ENCODE measurements at regions not wholly inside any gene's neighbourhood (a gene's known extent, or its start where the extent isn't known, plus 50 kb on each side); places are given as distances from the start of the nearest gene placed in this dataset.

DNA sequence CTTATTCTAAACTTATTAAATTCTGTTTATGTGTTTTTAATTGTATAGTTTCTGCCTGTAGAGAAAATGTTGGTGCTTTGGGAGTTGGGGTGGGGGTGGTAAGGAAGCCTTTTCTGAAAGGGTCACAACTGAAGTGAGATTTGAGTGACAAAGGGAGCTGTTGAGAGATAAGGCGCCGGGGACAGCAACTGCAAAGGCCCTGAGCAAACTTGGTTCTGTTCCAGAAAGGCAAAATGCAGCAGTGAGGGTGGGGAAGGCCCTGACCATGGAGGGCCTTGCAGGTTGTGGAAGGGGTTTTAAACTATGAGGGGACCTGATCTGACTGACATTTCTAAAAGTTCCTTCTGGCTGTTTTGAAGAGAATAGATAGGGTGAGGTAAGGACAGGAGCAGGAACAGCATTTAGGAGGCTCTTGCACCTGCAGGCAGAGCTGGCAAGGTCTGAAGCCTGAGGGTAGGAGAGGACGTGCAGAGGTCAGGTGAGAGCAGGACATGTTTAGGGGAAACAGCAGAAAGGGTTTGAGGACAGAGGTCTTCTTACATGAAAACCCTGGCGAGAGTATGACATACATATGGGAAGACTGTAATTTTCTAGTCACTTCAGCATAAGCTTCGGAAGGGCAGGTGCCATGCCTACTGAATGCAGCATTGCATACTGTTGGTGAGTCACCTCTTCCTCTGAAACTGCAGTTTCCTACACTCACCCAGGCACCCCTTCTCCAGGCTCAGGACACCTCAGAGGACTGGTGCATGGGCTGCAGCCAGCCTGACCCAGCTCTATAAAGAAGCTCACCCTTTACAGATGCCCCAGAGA is 190.7 kb downstream of the SNX19 start:
- H3K27ac ChIP-seq, result peak overlapping the region in 8 of 10 donors; percentile 23 to 81 (median 63)
- no peaks in the 10 kb centered on the region for H3K27me3 ChIP-seq
- intact Hi-C loops (cut with DNase I), result loop anchor here in 3 of 10 donors (5.0 to 10.0 kb wide), 2 partner anchors 48 to 99 kb away; no protein-coding TSS in a partner anchor
- peaks cover 10 to 42% (median 31%) of the 10 kb centered on the region in 9 donors for H3K4me1 ChIP-seq
- H3K4me3 ChIP-seq, result no peak overlapping the region
- H3K36me3 ChIP-seq, result no peaks in the 10 kb centered on the region
- no peak for DNase-seq
- TF ChIP-seq, protein P1, sequence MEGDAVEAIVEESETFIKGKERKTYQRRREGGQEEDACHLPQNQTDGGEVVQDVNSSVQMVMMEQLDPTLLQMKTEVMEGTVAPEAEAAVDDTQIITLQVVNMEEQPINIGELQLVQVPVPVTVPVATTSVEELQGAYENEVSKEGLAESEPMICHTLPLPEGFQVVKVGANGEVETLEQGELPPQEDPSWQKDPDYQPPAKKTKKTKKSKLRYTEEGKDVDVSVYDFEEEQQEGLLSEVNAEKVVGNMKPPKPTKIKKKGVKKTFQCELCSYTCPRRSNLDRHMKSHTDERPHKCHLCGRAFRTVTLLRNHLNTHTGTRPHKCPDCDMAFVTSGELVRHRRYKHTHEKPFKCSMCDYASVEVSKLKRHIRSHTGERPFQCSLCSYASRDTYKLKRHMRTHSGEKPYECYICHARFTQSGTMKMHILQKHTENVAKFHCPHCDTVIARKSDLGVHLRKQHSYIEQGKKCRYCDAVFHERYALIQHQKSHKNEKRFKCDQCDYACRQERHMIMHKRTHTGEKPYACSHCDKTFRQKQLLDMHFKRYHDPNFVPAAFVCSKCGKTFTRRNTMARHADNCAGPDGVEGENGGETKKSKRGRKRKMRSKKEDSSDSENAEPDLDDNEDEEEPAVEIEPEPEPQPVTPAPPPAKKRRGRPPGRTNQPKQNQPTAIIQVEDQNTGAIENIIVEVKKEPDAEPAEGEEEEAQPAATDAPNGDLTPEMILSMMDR (IDR thresholded peaks at IDR 0.05), result no peak
- 53 to 58% methylated on average over 5 of the region's 5 CpGs for WGBS, 2 donors
- ATAC-seq, result peak in 7 of 8 donors; percentile 6 to 60 (median 18)
- H3K9me3 ChIP-seq, result peaks cover 0 to 16% (median 12%) of the 10 kb centered on the region in 11 donors

DNA sequence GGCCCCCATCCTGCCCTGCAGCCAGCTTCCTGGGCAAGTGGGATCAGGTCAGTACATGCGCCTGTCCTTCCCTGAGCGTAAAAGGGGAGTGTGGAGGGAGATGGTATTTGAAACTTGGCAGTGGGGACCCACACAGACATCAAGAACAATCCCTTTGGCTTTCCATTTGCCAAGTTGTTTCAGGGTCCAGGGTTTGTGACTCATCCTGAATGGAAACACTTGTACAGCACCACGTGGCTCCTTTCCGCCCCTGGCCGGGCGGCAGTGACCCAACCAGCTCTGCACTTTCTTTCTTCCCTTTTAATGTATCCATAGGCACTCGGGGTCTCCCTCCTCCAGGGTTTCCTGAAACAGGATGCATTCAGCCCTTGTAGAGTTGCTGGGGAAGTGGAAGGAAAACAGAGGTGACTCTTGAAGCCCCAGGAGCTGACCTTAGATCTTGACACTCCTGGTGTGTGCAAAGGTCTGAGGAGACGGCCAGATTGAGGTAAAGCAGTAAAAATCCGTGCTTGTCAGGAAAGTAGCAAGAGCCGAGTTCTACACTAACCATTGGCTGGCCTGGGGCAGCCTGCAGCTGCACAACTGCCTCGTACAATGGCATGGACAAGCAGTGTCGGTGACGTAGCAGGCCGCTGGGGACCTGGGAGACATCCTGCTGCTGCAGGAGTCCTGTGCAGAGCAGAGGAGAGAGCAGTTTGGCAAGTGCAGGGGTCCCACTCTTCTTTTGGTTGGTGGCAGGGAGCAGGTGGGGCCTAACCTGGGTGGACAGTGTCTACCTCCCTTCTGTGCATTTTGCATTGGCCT is 189.8 kb downstream of the SNX19 start:
- peak; percentile 48 to 61 for DNase-seq
- Histone ChIP-seq H3K4me3 (no peak overlapping the region), H3K9me3 (peaks cover 0 to 22% (median 12%) of the 10 kb centered on the region in 11 donors), H3K27ac (peak overlapping the region in 8 of 10 donors; percentile 23 to 81 (median 63)), H3K36me3 (no peaks in the 10 kb centered on the region), H3K4me1 (peaks cover 10 to 42% (median 29%) of the 10 kb centered on the region in 9 donors), H3K27me3 (no peaks in the 10 kb centered on the region)
- 39 to 49% methylated on average over 14 of the region's 14 CpGs for WGBS, 2 donors
- intact Hi-C loops (cut with DNase I), result loop anchor here in 3 of 10 donors (5.0 to 10.0 kb wide), 2 partner anchors 49 to 98 kb away; no protein-coding TSS in a partner anchor
- ATAC-seq, result peak; percentile 83 to 95 (median 90)
- TF ChIP-seq, protein P1 (IDR thresholded peaks at IDR 0.05), result no peak

DNA sequence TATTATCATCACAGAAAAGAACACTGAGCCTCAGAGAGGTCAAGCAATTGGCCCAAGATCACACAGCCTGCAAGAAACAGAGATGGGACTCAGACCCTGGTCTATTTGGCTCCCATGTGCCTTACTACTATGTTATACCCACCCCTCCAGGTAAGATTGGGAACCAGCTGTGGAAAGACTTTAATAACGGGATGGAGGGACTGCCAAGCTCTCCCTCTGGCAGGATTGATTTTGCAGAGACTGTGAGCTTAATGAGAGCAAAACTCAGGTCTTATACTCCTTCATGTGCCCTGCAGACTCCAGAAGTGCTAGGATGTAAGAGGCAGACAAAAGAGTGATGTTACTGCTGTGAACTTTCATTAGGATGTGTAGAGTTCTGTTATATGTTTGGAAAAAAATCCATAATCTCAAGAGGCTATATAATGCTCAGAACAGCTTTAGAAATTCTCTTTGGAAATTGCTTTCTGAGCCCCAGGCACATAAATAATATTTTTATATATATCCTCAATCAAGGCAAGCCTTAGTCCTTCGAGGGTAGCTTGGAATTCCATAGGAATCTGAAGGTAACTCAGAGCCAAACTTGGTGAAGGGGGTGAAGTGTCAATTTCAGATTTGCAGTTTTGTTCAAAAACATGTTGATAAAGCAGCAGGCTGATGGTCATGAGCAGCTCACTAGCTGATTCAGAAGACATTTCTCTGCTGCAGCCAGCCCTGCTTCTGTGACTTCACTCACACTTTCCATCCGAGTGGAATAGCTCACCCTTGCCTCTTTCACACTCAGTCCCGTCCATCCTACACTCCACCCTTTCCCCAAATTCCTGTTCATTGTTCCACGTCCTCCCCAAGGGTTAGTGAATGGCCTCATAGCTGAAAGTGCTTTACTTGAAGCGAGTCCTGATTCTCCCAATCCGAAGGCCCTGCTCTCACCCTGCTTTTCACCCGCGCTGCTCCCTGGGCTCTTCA is 188.8 kb downstream of the SNX19 start:
- TF ChIP-seq, protein P1 (IDR thresholded peaks at IDR 0.05), result no peak
- 57 to 64% methylated on average over 9 of the region's 9 CpGs for WGBS, 2 donors
- Histone ChIP-seq H3K4me1 (peaks cover 10 to 42% (median 27%) of the 10 kb centered on the region in 9 donors), H3K27ac (peak overlapping the region in 5 of 10 donors; percentile 4 to 81 (median 26)), H3K4me3 (no peak overlapping the region), H3K27me3 (no peaks in the 10 kb centered on the region), H3K36me3 (no peaks in the 10 kb centered on the region), H3K9me3 (peaks cover 0 to 22% (median 12%) of the 10 kb centered on the region in 11 donors)
- intact Hi-C loops (cut with DNase I), result loop anchor here in 3 of 10 donors (5.0 to 10.0 kb wide), 2 partner anchors 50 to 97 kb away; no protein-coding TSS in a partner anchor
- no peak for DNase-seq
- ATAC-seq, result peak in 3 of 8 donors; percentile 15 to 45 (median 32)

Measured in heart right ventricle (tissue), 16 donors.